Nephron progenitor cell (in vitro differentiated cells): ENCODE measurements at regions not wholly inside any gene's neighbourhood (a gene's known extent, or its start where the extent isn't known, plus 50 kb on each side); places are given as distances from the start of the nearest gene placed in this dataset.

Experiments
- DNase-seq: peaks from one replicate; pipeline ENCODE4 v3.0.0; 2021
- H3K27ac Mint-ChIP-seq: 2 replicates; pipeline ENCODE4 v1.8.0; 2021; ENCODE audit warnings: mild to moderate bottlenecking, moderate library complexity, mixed read lengths
- H3K27me3 Mint-ChIP-seq: 2 replicates; pipeline ENCODE4 v1.8.0; 2021; ENCODE audit warnings: mild to moderate bottlenecking, low read depth, mixed read lengths; ENCODE audit not compliant: poor library complexity
- H3K36me3 Mint-ChIP-seq: 2 replicates; pipeline ENCODE4 v1.8.0; 2021; ENCODE audit warnings: low read depth, mixed read lengths
- H3K4me1 Mint-ChIP-seq: 2 replicates; pipeline ENCODE4 v1.8.0; 2021; ENCODE audit warnings: mixed read lengths
- H3K4me3 Mint-ChIP-seq: 2 replicates; pipeline ENCODE4 v1.8.0; 2021; ENCODE audit warnings: mild to moderate bottlenecking, moderate library complexity, mixed read lengths
- H3K9me3 Mint-ChIP-seq: 2 replicates; pipeline ENCODE4 v1.8.0; 2021; ENCODE audit warnings: mild to moderate bottlenecking, moderate library complexity, mixed read lengths
- CTCF ChIP-seq: fragments of 200-600 bp; sonication (generic); IDR thresholded peaks from 2 replicates; pipeline ENCODE4 v1.5.0; 2021; ENCODE audit warnings: antibody characterized with exemption

GRCh38 chr21:43323244-43324005 lies 103.5 kb downstream of the SIK1 start:
- no peak overlapping the region for H3K4me3 Mint-ChIP-seq
- H3K27me3 Mint-ChIP-seq, result peaks cover 12% of the 10 kb centered on the region
- no peak for TF ChIP-seq CTCF
- H3K9me3 Mint-ChIP-seq, result peaks cover 6% of the 10 kb centered on the region
- no peak overlapping the region for H3K27ac Mint-ChIP-seq
- H3K4me1 Mint-ChIP-seq, result peaks cover 42% of the 10 kb centered on the region
- no peaks in the 10 kb centered on the region for H3K36me3 Mint-ChIP-seq
- DNase-seq, result no peak

GRCh38 chr21:43322805-43323204 lies 104.1 kb downstream of the SIK1 start:
- H3K36me3 Mint-ChIP-seq, result no peaks in the 10 kb centered on the region
- peak overlapping the region; percentile 55 for H3K27ac Mint-ChIP-seq
- H3K27me3 Mint-ChIP-seq, result peaks cover 12% of the 10 kb centered on the region
- TF ChIP-seq CTCF, result no peak
- H3K9me3 Mint-ChIP-seq, result peaks cover 9% of the 10 kb centered on the region
- H3K4me3 Mint-ChIP-seq, result no peak overlapping the region
- H3K4me1 Mint-ChIP-seq, result peaks cover 36% of the 10 kb centered on the region
- DNase-seq, result no peak

GRCh38 chr21:43322311-43322710 lies 104.6 kb downstream of the SIK1 start:
- Mint-ChIP-seq H3K27me3 (peaks cover 12% of the 10 kb centered on the region), H3K27ac (no peak overlapping the region), H3K4me3 (no peak overlapping the region), H3K36me3 (no peaks in the 10 kb centered on the region), H3K9me3 (peaks cover 14% of the 10 kb centered on the region), H3K4me1 (peaks cover 34% of the 10 kb centered on the region)
- no peak for DNase-seq
- no peak for TF ChIP-seq CTCF

GRCh38 chr21:43321611-43322010 lies 105.3 kb downstream of the SIK1 start:
- Mint-ChIP-seq H3K4me3 (no peak overlapping the region), H3K27me3 (peaks cover 12% of the 10 kb centered on the region), H3K27ac (no peak overlapping the region), H3K4me1 (peaks cover 28% of the 10 kb centered on the region), H3K9me3 (peaks cover 19% of the 10 kb centered on the region), H3K36me3 (no peaks in the 10 kb centered on the region)
- DNase-seq, result no peak
- no peak for TF ChIP-seq CTCF

GRCh38 chr21:43321111-43321510 lies 105.8 kb downstream of the SIK1 start:
- no peak for DNase-seq
- Mint-ChIP-seq H3K4me1 (peaks cover 23% of the 10 kb centered on the region), H3K9me3 (peaks cover 19% of the 10 kb centered on the region)

More at GRCh38 chr21:43321111-43321510, 105.8 kb downstream of the SIK1 start:
- Mint-ChIP-seq H3K4me3 (no peak overlapping the region), H3K36me3 (no peaks in the 10 kb centered on the region), H3K27ac (no peak overlapping the region), H3K27me3 (peaks cover 8% of the 10 kb centered on the region)
- TF ChIP-seq CTCF, result no peak
